SK-N-SH treated with all-trans-retinoic acid at 6 μM for 48 hours (cell line): ENCODE measurements at regions not wholly inside any gene's neighbourhood (a gene's known extent, or its start where the extent isn't known, plus 50 kb on each side); places are given as distances from the start of the nearest gene placed in this dataset.

Experiments used
- CSDC2 ChIP-seq: fragments of 250-450 bp; sonication (Bioruptor Pico); IDR thresholded peaks from 2 replicates; pipeline ENCODE4 v1.5.0; 2020; ENCODE audit warnings: mild to moderate bottlenecking, moderate library complexity
- RARB ChIP-seq: fragments of 250-450 bp; sonication (Bioruptor Pico); IDR thresholded peaks from 2 replicates; pipeline ENCODE4 v1.8.0; 2021; ENCODE audit warnings: mild to moderate bottlenecking, moderate library complexity
- TOX ChIP-seq: fragments of 250-450 bp; sonication (Bioruptor Pico); IDR thresholded peaks from 2 replicates; pipeline ENCODE4 v1.8.0; 2021; ENCODE audit warnings: mild to moderate bottlenecking, moderate library complexity, borderline replicate concordance
- ZFP3 ChIP-seq: fragments of 250-450 bp; sonication (Bioruptor Pico); IDR thresholded peaks from 2 replicates; pipeline ENCODE4 v1.5.0; 2020; ENCODE audit warnings: mild to moderate bottlenecking, moderate library complexity
- ZNF565 ChIP-seq: fragments of 450-650 bp; formaldehyde crosslinking; conservative IDR thresholded peaks from 2 replicates; pipeline ENCODE4 v1.5.0; 2020; ENCODE audit warnings: low read depth, mild to moderate bottlenecking, moderate library complexity
- ZNF70 ChIP-seq: fragments of 450-650 bp; formaldehyde crosslinking; IDR thresholded peaks from 2 replicates; pipeline ENCODE4 v1.5.0; 2020; ENCODE audit warnings: mild to moderate bottlenecking, moderate library complexity
- TF ChIP-seq, protein P1 (sequence below): fragments of 250-450 bp; sonication (Bioruptor Pico); IDR thresholded peaks from 2 replicates; pipeline ENCODE4 v1.5.1; 2020; ENCODE audit warnings: low read depth, mild to moderate bottlenecking, moderate library complexity
- TF ChIP-seq, protein P2 (sequence below): fragments of 250-450 bp; sonication (Bioruptor Pico); IDR thresholded peaks from 2 replicates; pipeline ENCODE4 v1.8.0; 2020; ENCODE audit warnings: mild to moderate bottlenecking, moderate library complexity, borderline replicate concordance

DNA sequence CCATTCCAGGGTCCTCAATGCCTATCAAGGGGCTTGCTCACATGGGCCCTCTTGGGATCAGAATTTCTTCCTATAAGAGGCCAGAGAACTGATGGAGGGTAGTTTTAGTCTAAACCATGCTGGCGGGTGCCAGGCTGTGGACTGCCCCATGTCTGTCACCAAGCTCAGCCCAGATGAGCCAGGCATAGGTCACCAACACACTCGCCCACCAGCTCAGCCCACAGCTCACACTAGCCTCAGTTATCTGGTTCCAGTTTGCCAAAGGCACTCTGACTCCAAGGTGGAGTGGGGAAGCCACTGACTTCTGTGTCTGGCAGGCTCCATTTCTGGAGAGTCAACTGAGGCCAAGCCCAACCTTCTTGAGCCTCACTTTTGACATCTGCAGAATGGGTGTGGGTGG lies 50.7 kb upstream of the INSYN1 start:
- TF ChIP-seq ZNF565 (no peak), CSDC2 (CRISPR knock-in tag) (no peak), RARB (CRISPR knock-in tag) (no peak), ZFP3 (CRISPR knock-in tag) (no peak), TOX (no peak), ZNF70 (no peak)
- TF ChIP-seq, protein P1, sequence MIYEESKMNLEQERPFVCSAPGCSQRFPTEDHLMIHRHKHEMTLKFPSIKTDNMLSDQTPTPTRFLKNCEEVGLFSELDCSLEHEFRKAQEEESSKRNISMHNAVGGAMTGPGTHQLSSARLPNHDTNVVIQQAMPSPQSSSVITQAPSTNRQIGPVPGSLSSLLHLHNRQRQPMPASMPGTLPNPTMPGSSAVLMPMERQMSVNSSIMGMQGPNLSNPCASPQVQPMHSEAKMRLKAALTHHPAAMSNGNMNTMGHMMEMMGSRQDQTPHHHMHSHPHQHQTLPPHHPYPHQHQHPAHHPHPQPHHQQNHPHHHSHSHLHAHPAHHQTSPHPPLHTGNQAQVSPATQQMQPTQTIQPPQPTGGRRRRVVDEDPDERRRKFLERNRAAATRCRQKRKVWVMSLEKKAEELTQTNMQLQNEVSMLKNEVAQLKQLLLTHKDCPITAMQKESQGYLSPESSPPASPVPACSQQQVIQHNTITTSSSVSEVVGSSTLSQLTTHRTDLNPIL (CRISPR knock-in tag): no peak
- TF ChIP-seq, protein P2, sequence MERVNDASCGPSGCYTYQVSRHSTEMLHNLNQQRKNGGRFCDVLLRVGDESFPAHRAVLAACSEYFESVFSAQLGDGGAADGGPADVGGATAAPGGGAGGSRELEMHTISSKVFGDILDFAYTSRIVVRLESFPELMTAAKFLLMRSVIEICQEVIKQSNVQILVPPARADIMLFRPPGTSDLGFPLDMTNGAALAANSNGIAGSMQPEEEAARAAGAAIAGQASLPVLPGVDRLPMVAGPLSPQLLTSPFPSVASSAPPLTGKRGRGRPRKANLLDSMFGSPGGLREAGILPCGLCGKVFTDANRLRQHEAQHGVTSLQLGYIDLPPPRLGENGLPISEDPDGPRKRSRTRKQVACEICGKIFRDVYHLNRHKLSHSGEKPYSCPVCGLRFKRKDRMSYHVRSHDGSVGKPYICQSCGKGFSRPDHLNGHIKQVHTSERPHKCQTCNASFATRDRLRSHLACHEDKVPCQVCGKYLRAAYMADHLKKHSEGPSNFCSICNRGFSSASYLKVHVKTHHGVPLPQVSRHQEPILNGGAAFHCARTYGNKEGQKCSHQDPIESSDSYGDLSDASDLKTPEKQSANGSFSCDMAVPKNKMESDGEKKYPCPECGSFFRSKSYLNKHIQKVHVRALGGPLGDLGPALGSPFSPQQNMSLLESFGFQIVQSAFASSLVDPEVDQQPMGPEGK (CRISPR knock-in tag): no peak
